GM18511 (cell line): ENCODE measurements at regions not wholly inside any gene's neighbourhood (a gene's known extent, or its start where the extent isn't known, plus 50 kb on each side); places are given as distances from the start of the nearest gene placed in this dataset.

Experiments
- ATAC-seq: cut with Tn5 transposase; IDR thresholded peaks from one replicate; pipeline ENCODE4 v1.9.1; 2021; ENCODE audit warnings: mild to moderate bottlenecking, moderate library complexity; ENCODE audit not compliant: unreplicated experiment

GRCh38 chr3:110767838-110768237 is 303.8 kb upstream of the NECTIN3 start:
- ATAC-seq = no peak

- ATAC-seq = no peak
Observed at GRCh38 chr3:110773413-110773954, 298.1 kb upstream of the NECTIN3 start.

- ATAC-seq = no peak
Observed at GRCh38 chr3:110774496-110775265, 296.9 kb upstream of the NECTIN3 start.

DNA sequence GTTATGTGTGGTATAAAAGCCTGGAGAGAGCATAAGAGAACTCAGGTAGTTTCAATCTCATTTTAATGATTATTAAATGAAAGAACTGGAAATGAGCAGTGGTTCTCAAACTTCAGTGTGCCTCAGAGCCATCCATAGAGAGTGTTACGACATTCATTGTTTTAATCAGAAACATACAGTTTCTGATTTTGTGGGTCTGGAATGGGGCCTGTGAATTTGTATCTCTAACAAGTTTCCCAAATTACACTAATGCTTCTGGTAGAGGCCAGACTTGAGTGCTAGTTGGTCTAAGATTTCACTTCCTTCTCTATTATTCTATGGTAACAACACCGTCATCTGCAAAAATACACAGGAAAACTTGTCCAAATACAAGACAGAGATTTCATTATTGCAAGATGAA is 292.0 kb upstream of the NECTIN3 start:
- no peak for ATAC-seq

GRCh38 chr3:110783541-110783940 is 288.1 kb upstream of the NECTIN3 start:
- ATAC-seq = no peak

DNA sequence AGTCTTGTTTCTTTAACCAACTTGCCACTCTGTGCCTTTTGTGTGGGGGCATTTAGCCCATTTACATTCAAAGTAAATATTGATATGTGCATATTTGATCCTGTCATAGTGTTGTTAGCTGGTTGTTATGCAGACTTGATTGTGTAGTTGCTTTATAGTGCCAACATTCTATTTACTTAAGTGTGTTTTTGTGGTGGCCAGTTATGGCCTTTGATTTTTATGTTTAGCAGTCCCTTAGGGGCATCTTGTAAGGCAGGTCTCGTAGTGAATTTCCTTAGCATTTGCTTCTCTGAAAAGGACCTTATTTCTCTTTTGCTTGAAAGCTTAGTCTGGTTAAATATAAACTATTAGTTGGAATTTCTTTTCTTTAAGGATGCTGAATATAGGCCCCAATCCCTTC is 282.8 kb upstream of the NECTIN3 start:
- no peak for ATAC-seq

GRCh38 chr3:110789315-110789714 is 282.3 kb upstream of the NECTIN3 start:
- ATAC-seq = no peak

GRCh38 chr3:110790631-110791030 is 281.0 kb upstream of the NECTIN3 start:
- ATAC-seq = no peak

DNA sequence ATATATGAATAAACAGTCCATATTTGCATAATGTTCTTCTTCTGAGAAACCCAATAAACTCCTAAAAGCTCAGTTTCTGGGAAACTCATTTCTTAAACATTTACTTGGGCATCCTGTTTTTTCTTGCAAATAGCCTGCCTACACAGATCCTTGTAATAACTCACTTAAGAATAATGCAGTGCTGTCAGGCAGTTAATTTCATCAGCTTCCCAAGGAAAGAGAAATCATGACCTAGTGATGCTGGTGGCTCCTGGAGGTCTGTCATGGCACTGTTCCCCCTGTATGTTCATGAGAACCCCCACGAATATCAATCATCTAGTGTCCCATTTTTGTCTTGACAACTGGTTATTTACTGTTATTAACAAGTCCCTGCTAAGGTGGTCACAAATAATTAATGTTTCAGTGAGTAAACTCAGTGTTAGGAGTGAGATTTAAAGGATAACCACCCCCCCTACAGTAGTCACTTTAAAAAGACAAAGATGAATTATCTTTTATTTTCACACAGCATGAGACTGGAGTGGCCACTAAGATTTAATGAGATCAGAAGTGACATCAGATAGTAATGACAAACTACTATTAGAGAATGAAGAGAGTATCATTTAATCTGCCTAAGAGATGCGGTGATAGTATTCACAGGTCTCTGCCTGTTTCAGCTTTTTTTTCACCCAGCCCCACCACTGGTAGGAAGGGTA is 279.5 kb upstream of the NECTIN3 start:
- no peak for ATAC-seq

GRCh38 chr3:110793611-110794010 is 278.0 kb upstream of the NECTIN3 start:
- ATAC-seq = no peak

GRCh38 chr3:110795163-110795562 is 276.5 kb upstream of the NECTIN3 start:
- no peak for ATAC-seq

- ATAC-seq = no peak
Observed at GRCh38 chr3:110799271-110799670, 272.3 kb upstream of the NECTIN3 start.

DNA sequence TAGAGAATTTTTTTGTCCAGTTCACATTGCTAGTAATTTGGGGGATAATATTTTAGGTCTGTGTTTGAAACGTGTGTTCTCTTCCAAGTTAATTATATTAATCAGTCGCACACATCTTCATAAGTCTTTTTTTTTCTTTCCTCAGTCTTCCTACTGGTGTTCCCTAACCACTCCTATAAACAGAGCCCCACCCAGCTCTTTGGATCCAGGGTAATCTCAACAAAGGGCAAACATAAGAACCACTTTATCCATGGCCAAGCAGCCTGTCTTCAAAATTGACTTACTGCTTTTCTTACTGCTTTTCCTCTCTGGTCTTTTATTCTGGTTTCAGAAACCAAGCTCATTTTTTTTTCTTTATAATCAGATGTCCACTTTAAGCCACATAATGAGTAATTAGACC is 266.8 kb upstream of the NECTIN3 start:
- ATAC-seq = no peak

DNA sequence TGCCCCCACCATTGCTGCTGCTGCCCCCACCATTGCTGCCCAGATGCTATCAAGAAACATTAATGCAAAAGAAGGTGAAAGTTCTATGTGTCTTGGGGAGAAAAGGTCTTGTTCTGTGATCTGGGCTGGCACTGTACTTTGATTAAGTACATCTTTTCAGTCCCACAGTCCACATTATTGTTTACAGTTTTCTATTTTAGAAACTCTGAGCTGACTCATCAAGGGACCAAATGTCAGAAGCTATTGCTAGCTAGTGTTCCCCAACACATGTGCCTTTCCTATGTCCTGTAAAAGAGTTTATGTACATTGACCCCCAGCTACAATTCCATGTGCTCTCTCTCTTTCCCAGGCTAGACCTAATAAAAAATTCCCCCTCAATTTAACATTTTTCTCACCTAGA is 264.7 kb upstream of the NECTIN3 start:
- no peak for ATAC-seq

DNA sequence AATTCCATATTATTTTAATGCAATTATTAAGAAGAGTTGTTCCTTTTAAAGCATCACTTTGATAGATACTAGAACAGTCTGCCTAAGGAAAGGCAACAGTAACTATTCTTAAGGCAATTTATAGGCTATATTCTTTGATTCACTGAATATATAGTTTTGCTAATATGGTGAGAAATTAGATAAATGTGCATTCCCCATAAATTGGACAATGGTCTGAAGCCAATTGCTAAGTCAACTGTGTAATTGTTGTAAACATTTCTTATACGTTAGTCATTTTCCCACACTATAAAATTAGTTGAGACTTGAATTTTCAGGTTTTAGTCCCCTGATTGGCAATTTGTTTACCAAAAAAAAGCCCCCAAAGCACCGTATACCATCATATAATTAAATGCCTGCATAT is 263.0 kb upstream of the NECTIN3 start:
- ATAC-seq = no peak

- no peak for ATAC-seq
Observed at GRCh38 chr3:110810356-110810755, 261.3 kb upstream of the NECTIN3 start.

DNA sequence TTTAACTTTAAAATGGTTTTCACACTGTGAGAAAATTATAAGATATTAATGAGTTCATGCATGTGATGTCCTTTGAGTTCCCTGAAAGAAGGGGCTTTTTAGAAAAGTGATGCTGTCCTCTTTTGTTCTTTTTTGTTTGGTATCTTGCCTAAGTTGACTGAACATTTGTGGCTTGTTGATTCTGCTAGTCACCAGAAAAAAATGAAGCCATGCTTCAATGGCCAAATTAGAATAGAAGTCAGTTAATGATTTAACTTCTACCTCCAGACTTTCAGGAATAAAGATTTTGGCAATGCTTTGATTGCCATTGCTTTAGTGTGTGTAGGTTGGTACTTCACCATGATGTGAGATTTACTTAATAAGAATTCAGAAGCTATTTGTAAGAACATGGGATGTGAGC is 260.6 kb upstream of the NECTIN3 start:
- ATAC-seq = no peak

GRCh38 chr3:110813541-110813940 is 258.1 kb upstream of the NECTIN3 start:
- no peak for ATAC-seq

DNA sequence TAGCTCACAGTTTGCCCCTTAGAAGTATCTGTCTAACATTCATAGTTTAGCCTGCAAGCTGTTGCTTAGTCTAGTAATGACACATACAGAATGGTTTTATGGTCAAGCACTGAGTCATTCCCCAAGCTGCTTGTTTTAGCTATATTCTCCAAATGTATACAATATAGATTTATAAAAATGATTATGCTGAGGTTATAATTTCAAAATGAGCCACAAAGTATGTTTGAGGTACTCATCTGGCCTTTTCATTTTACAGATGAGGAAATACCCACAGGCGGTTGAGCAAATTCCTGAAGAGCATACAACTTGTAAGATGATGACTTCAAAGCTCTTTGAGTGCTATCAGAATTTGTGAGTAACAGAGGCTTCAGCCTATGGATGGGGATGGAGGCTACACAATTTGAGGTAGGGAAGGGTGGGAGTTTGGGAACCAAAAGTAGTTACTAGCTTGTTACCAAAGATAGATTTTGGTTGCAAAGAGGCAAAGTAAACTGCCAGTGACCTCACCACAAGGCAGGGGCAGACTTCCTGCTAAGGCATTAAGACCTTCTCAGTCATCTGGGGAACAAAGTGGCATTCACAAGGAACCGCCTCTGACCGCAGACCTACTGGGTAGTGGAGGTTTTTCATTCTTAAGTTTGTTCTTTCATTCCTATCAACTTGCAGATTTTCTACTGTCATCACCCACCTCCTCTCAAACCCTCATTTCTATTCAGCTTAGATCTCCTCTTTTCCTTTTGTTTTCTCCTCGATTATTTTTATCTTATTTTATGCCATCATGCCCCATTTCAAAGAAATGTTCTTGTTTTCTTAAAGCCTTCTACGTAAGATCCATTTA is 257.2 kb upstream of the NECTIN3 start:
- peak; percentile 85 for ATAC-seq

DNA sequence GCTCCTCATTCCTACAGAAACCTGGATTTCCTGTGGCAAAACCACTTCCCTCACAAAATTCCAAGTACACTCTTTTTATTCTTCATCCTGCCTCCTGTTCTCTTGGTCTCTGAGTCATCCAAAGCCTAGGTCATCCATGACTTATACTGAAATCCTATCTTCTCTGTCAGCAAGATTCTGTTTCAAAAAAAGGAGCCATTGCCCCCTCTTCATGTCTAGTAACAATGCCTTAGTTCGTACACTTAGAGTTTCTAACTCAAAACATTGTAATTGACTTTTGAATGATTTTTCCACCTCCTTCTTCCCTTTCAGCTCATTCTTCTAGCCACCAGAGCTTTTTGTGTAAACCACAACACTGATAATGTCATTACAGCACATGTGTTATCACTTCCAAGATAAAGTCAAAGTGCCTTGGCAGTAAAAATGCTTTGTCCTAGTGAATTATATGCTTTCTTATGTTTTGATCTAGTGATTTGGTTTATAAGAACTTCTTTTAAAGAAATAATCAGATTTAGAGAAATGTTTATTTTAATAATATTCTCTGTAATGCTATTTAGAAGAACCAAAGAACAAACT is 256.5 kb upstream of the NECTIN3 start:
- ATAC-seq = no peak

DNA sequence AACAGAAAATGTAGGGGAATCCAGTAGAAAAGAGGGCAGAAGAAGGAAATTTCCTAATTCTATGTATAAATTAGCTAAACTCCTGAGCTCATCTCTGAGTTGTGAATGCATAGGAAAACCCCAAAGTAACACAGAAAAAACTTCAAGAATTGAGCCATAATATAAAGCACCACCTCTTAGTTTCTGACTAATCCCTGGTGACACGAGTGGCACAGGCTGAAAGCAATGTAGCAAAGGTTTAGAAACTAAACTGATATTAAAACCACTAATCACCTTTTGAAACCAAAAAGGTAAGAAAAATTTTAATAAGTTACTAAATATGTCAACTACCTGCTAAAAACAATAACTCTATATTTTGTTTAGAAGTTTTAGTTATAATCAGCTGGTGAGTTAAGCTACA is 255.6 kb upstream of the NECTIN3 start:
- ATAC-seq = peak; percentile 59
